ENCODE measurements at regions not wholly inside any gene's neighbourhood (a gene's known extent, or its start where the extent isn't known, plus 50 kb on each side); places are given as distances from the start of the nearest gene placed in this dataset.

DNA sequence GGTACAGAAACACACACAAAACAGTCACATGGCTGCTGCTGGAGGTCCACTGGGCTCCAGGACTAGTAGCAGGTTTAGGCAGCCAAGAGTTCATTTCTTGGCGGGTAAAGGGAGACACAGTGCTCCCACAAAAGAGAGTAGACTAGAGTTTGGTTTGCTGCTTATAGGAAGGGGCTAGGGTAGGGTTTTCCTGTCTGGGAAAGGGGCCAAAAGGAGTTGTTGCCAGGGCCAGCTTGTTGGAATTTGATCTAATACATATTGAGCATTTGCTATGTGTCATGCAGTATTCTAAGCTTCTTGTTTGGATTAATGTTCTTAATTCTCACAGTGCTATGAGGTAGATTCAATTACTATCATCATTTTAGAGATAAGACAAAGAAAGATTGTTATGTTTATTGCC lies 195.1 kb upstream of the PLET1 start:
- WGBS, 2 donors: 85 to 94% methylated on average over 1 of the region's 1 CpG

DNA sequence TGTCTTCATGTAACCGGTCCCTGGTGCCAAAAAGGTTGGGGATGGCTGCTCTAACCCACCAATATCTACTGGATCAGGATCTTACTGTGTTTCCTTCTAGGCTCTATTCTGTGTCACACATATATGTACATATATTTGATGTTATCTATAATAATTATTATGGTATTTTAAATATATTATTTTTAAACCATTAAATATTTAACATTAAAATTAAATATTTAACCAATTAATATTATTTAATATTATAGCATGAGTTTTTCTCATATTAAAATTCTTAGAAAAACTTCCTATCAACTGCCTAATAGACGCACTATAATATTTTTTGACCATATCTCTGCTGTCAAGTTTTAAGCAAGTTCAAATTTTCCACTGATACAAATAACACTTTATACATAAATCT lies 196.9 kb upstream of the PLET1 start:
- intact Hi-C loops (cut with DNase I; ENCODE audit: low total_unique reads): no loop called here
- no peaks in the 10 kb centered on the region for H3K9me3 ChIP-seq
- no peak for TF ChIP-seq POLR2A (IDR thresholded peaks at IDR 0.05)
- TF ChIP-seq, protein P1, sequence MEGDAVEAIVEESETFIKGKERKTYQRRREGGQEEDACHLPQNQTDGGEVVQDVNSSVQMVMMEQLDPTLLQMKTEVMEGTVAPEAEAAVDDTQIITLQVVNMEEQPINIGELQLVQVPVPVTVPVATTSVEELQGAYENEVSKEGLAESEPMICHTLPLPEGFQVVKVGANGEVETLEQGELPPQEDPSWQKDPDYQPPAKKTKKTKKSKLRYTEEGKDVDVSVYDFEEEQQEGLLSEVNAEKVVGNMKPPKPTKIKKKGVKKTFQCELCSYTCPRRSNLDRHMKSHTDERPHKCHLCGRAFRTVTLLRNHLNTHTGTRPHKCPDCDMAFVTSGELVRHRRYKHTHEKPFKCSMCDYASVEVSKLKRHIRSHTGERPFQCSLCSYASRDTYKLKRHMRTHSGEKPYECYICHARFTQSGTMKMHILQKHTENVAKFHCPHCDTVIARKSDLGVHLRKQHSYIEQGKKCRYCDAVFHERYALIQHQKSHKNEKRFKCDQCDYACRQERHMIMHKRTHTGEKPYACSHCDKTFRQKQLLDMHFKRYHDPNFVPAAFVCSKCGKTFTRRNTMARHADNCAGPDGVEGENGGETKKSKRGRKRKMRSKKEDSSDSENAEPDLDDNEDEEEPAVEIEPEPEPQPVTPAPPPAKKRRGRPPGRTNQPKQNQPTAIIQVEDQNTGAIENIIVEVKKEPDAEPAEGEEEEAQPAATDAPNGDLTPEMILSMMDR (IDR thresholded peaks at IDR 0.05): no peak
- no peaks in the 10 kb centered on the region for H3K4me1 ChIP-seq
- WGBS, 2 donors: 96 to 97% methylated on average over 2 of the region's 2 CpGs
- no peak overlapping the region for H3K4me3 ChIP-seq
- no peaks in the 10 kb centered on the region for H3K27me3 ChIP-seq
- no peaks in the 10 kb centered on the region for H3K36me3 ChIP-seq (ENCODE audit: low read depth, missing control alignments)
- no peak overlapping the region for H3K27ac ChIP-seq
- DNase-seq: no peak

More for the DNA sequence above, 195.1 kb upstream of the PLET1 start:
- DNase-seq: no peak
- Histone ChIP-seq H3K4me1 (no peaks in the 10 kb centered on the region), H3K27me3 (no peaks in the 10 kb centered on the region), H3K4me3 (no peak overlapping the region), H3K27ac (no peak overlapping the region), H3K9me3 (no peaks in the 10 kb centered on the region), H3K36me3 (ENCODE audit: low read depth, missing control alignments) (no peaks in the 10 kb centered on the region)
- intact Hi-C loops (cut with DNase I; ENCODE audit: low total_unique reads): no loop called here
- TF ChIP-seq, protein P1 (IDR thresholded peaks at IDR 0.05): no peak
- no peak for TF ChIP-seq POLR2A (IDR thresholded peaks at IDR 0.05)

DNA sequence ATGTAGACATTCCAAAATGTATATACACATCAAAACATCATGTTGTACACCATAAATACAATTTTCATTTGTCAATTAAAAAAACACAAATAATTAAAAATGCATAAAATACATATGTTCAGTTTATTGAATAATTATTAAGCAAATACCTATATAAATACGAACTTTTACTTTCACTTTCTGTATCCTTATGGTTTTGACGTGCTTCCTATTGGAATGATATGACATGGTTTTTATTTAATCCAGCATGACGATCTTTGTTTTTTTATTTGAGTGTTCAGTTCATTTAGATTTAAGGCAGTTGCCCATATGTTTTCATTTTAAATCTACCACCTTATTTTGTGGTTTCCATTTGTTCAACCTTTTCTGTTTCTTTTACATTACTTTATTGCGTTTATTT lies 198.3 kb upstream of the PLET1 start:
- no peak for TF ChIP-seq POLR2A (IDR thresholded peaks at IDR 0.05)
- TF ChIP-seq, protein P1 (IDR thresholded peaks at IDR 0.05): no peak
- H3K27me3 ChIP-seq: no peaks in the 10 kb centered on the region
- DNase-seq: no peak
- H3K36me3 ChIP-seq (ENCODE audit: low read depth, missing control alignments): no peaks in the 10 kb centered on the region
- no peak overlapping the region for H3K27ac ChIP-seq
- WGBS, 2 donors: 78 to 82% methylated on average over 4 of the region's 4 CpGs
- intact Hi-C loops (cut with DNase I; ENCODE audit: low total_unique reads): no loop called here
- H3K4me1 ChIP-seq: no peaks in the 10 kb centered on the region
- H3K4me3 ChIP-seq: no peak overlapping the region
- no peaks in the 10 kb centered on the region for H3K9me3 ChIP-seq

DNA sequence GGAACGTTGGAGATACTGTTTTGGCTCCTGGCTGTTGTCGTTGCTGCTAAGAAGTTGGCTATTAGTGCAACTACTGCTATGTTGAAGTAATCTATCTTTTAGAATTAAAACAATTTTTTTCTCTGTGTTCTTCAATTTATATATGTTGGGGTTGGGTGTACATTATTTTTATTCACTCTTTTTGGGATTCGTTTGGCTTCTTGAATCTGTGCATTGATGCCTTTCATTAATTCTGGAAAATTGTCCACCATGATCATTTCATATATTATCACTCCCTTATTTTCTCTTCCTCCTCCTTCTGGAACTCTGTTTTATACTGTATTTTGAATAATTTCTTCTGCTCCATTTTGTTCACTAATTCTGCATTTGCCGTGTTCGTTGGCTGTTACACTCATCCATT lies 199.5 kb upstream of the PLET1 start:
- intact Hi-C loops (cut with DNase I; ENCODE audit: low total_unique reads): no loop called here

DNA sequence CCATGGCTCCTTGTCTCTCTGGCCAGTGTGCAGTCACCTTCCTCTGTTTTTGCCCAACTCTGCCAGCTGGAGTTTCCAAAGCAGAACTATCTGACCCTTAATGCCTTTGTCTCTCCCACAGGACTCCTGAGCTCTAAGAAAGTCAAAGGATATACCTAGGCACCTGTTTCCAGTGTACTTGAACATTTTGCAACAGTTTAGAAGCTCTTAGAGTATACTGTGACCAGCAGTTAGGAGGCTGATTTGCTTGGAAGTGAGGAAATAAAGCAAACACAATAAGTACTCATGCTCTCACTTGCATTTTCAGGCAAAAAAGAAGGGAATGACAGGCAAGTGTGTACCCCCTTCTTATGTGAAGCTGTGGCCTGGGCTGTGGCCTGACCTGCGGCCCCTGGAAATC lies 204.3 kb upstream of the PLET1 start:
- Histone ChIP-seq H3K9me3 (no peaks in the 10 kb centered on the region), H3K27me3 (no peaks in the 10 kb centered on the region), H3K4me1 (no peaks in the 10 kb centered on the region), H3K4me3 (no peak overlapping the region), H3K36me3 (ENCODE audit: low read depth, missing control alignments) (no peaks in the 10 kb centered on the region), H3K27ac (no peak overlapping the region)
- TF ChIP-seq, protein P1 (IDR thresholded peaks at IDR 0.05): no peak
- TF ChIP-seq POLR2A (IDR thresholded peaks at IDR 0.05): no peak
- intact Hi-C loops (cut with DNase I; ENCODE audit: low total_unique reads): no loop called here
- WGBS, 2 donors: 92 to 100% methylated on average over 1 of the region's 1 CpG
- DNase-seq: no peak

More for the DNA sequence above, 199.5 kb upstream of the PLET1 start:
- DNase-seq: no peak
- Histone ChIP-seq H3K4me1 (no peaks in the 10 kb centered on the region), H3K4me3 (no peak overlapping the region), H3K9me3 (no peaks in the 10 kb centered on the region), H3K27ac (no peak overlapping the region), H3K27me3 (no peaks in the 10 kb centered on the region), H3K36me3 (ENCODE audit: low read depth, missing control alignments) (no peaks in the 10 kb centered on the region)
- 83 to 91% methylated on average over 5 of the region's 5 CpGs for WGBS, 2 donors
- TF ChIP-seq, protein P1 (IDR thresholded peaks at IDR 0.05): no peak
- no peak for TF ChIP-seq POLR2A (IDR thresholded peaks at IDR 0.05)

All from testis (tissue), 2 donors.